ENCODE measurements at regions not wholly inside any gene's neighbourhood (a gene's known extent, or its start where the extent isn't known, plus 50 kb on each side); places are given as distances from the start of the nearest gene placed in this dataset.
"Not testable (repeated sequence)": the region's sequence is repeated elsewhere in the genome, so short reads cannot be mapped to it uniquely, and the experiment has no call there.

- no peak for DNase-seq (ENCODE audit: low read depth)
Measured at GRCh38 chr15:70246623-70247220, 149.0 kb upstream of the TLE3 start.

- DNase-seq (ENCODE audit: low read depth), result no peak
Measured at GRCh38 chr15:70245932-70246622, 148.4 kb upstream of the TLE3 start.

GRCh38 chr15:70244978-70245542 is 147.3 kb upstream of the TLE3 start:
- DNase-seq (ENCODE audit: low read depth), result no peak

- DNase-seq (ENCODE audit: low read depth), result no peak
Measured at GRCh38 chr15:70243686-70244540, 146.2 kb upstream of the TLE3 start.

- no peak for DNase-seq (ENCODE audit: low read depth)
Measured at GRCh38 chr15:70242951-70243685, 145.4 kb upstream of the TLE3 start.

- DNase-seq (ENCODE audit: low read depth), result no peak
Measured at GRCh38 chr15:70241561-70242320, 144.0 kb upstream of the TLE3 start.

GRCh38 chr15:70240820-70241430 is 143.2 kb upstream of the TLE3 start:
- DNase-seq (ENCODE audit: low read depth), result no peak

GRCh38 chr15:70240082-70240481 is 142.4 kb upstream of the TLE3 start:
- no peak for DNase-seq (ENCODE audit: low read depth)

GRCh38 chr15:70238917-70239316 is 141.2 kb upstream of the TLE3 start:
- no peak for DNase-seq (ENCODE audit: low read depth)

- DNase-seq (ENCODE audit: low read depth), result no peak
Measured at GRCh38 chr15:70237626-70238025, 139.9 kb upstream of the TLE3 start.

GRCh38 chr15:70236341-70237086 is 138.8 kb upstream of the TLE3 start:
- no peak for DNase-seq (ENCODE audit: low read depth)

GRCh38 chr15:70235347-70235746 is 137.6 kb upstream of the TLE3 start:
- no peak for DNase-seq (ENCODE audit: low read depth)

- no peak for DNase-seq (ENCODE audit: low read depth)
Measured at GRCh38 chr15:70234256-70234905, 136.7 kb upstream of the TLE3 start.

GRCh38 chr15:70231484-70231883 is 133.8 kb upstream of the TLE3 start:
- no peak for DNase-seq (ENCODE audit: low read depth)

- DNase-seq (ENCODE audit: low read depth), result not testable (repeated sequence)
Measured at GRCh38 chr15:70227918-70228317, 130.2 kb upstream of the TLE3 start.

GRCh38 chr15:70227147-70227546 is 129.4 kb upstream of the TLE3 start:
- DNase-seq (ENCODE audit: low read depth), result no peak

GRCh38 chr15:70226337-70226980 is 128.7 kb upstream of the TLE3 start:
- DNase-seq (ENCODE audit: low read depth), result no peak

GRCh38 chr15:70225416-70225815 is 127.7 kb upstream of the TLE3 start:
- no peak for DNase-seq (ENCODE audit: low read depth)

- DNase-seq (ENCODE audit: low read depth), result no peak
Measured at GRCh38 chr15:70222606-70223005, 124.9 kb upstream of the TLE3 start.

Measured in stimulated activated CD8-positive, alpha-beta memory T cell treated with anti-CD3 and anti-CD28 coated beads, Interleukin-4, amount 100 ng/mL, for 24 hours (primary cell).